Mesenchymal stem cell (in vitro differentiated cells and primary cell): ENCODE measurements at regions not wholly inside any gene's neighbourhood (a gene's known extent, or its start where the extent isn't known, plus 50 kb on each side); places are given as distances from the start of the nearest gene placed in this dataset.

ENCODE experiments used
- DNase-seq: peaks from one replicate; pipeline ENCODE4 v3.0.0-alpha.2; 2013
- H2AFZ ChIP-seq: one replicate; pipeline ENCODE4 v1.6.1; 2013; ENCODE audit warnings: low read depth, mild to moderate bottlenecking, control low read depth, inconsistent platforms, low read length, moderate library complexity
- H2AK5ac ChIP-seq: 2 replicates; pipeline ENCODE4 v1.6.1; 2013; ENCODE audit warnings: low read length, moderate library complexity, mild to moderate bottlenecking, inconsistent platforms; ENCODE audit not compliant: severe bottlenecking
- H2BK120ac ChIP-seq: one replicate; pipeline ENCODE4 v1.6.1; 2013; ENCODE audit warnings: low read depth, mild to moderate bottlenecking, inconsistent platforms, low read length, moderate library complexity
- H2BK12ac ChIP-seq, 2 experiments: one replicate each; pipeline ENCODE4 v1.6.1; 2013; ENCODE audit warnings: inconsistent platforms in 2 of 2, low read length in 2 of 2, mild to moderate bottlenecking in 2 of 2, moderate library complexity in 2 of 2, control low read depth in 1 of 2
- H2BK15ac ChIP-seq: one replicate; pipeline ENCODE4 v1.6.1; 2013; ENCODE audit warnings: mild to moderate bottlenecking, low read depth, inconsistent platforms; ENCODE audit not compliant: poor library complexity, severe bottlenecking
- H2BK5ac ChIP-seq: 2 replicates; pipeline ENCODE4 v1.6.1; 2013; ENCODE audit warnings: low read depth, mild to moderate bottlenecking, low read length, control low read depth, inconsistent platforms; ENCODE audit not compliant: poor library complexity, severe bottlenecking
- H3K14ac ChIP-seq, 2 experiments: one replicate each; pipeline ENCODE4 v1.6.1; 2013; ENCODE audit warnings: inconsistent platforms in 2 of 2, low read length in 2 of 2, control low read depth in 1 of 2, mild to moderate bottlenecking in 1 of 2, moderate library complexity in 1 of 2
- H3K18ac ChIP-seq, 2 experiments: one replicate each; pipeline ENCODE4 v1.6.1; 2013; ENCODE audit warnings: inconsistent platforms in 2 of 2, low read length in 2 of 2, control low read depth in 1 of 2, low read depth in 1 of 2, mild to moderate bottlenecking in 1 of 2
- H3K23ac ChIP-seq, 2 experiments: one replicate each; pipeline ENCODE4 v1.6.1; 2013; ENCODE audit warnings: inconsistent platforms in 2 of 2, low read length in 2 of 2, mild to moderate bottlenecking in 2 of 2, moderate library complexity in 2 of 2, control low read depth in 1 of 2
- H3K27ac ChIP-seq: 2 replicates; pipeline ENCODE4 v1.5.1; 2013; ENCODE audit warnings: mild to moderate bottlenecking, moderate library complexity, low read length, control low read depth, inconsistent platforms; ENCODE audit not compliant: poor library complexity, severe bottlenecking
- H3K27me3 ChIP-seq, 2 experiments: 2 replicates each; pipeline versions ENCODE4 v1.6.1 to v1.7.0; 2013; ENCODE audit warnings: low read length in 2 of 2, mild to moderate bottlenecking in 2 of 2, moderate library complexity in 2 of 2, control low read depth in 1 of 2, inconsistent platforms in 1 of 2; ENCODE audit not compliant: control insufficient read depth in 1 of 2, insufficient read depth in 1 of 2
- H3K36me3 ChIP-seq, 2 experiments: 2 replicates each; pipeline versions ENCODE4 v1.6.1 to v1.7.0; 2013; ENCODE audit warnings: low read length in 2 of 2, control low read depth in 1 of 2, inconsistent platforms in 1 of 2, low read depth in 1 of 2, mild to moderate bottlenecking in 1 of 2; ENCODE audit not compliant: insufficient read depth in 2 of 2, control insufficient read depth in 1 of 2
- H3K4ac ChIP-seq, 2 experiments: one replicate each; pipeline ENCODE4 v1.6.1; 2013; ENCODE audit warnings: inconsistent platforms in 2 of 2, low read length in 2 of 2, mild to moderate bottlenecking in 2 of 2, moderate library complexity in 2 of 2, control low read depth in 1 of 2, low read depth in 1 of 2
- H3K4me1 ChIP-seq: 2 replicates; pipeline ENCODE4 v1.6.1; 2013; ENCODE audit warnings: low read depth, low read length, control low read depth; ENCODE audit not compliant: control insufficient read depth, insufficient read depth
- H3K4me2 ChIP-seq: 2 replicates; pipeline ENCODE4 v1.6.1; 2013; ENCODE audit warnings: low read length, mild to moderate bottlenecking, inconsistent platforms; ENCODE audit not compliant: poor library complexity, severe bottlenecking
- H3K4me3 ChIP-seq, 2 experiments: 2 replicates each; pipeline versions ENCODE4 v1.5.1 to v1.7.0; 2013; ENCODE audit warnings: low read length in 2 of 2, mild to moderate bottlenecking in 2 of 2, control low read depth in 1 of 2, low read depth in 1 of 2; ENCODE audit not compliant: insufficient read depth in 1 of 2
- H3K79me1 ChIP-seq: replicated peaks from 2 replicates; pipeline ENCODE4 v1.6.1; 2013; ENCODE audit warnings: mild to moderate bottlenecking, control low read depth, low read length, inconsistent platforms; ENCODE audit not compliant: poor library complexity, severe bottlenecking
- H3K9ac ChIP-seq: 2 replicates; pipeline ENCODE4 v1.7.0; 2013; ENCODE audit warnings: mild to moderate bottlenecking, low read length, moderate library complexity
- H3K9me3 ChIP-seq: 2 replicates; pipeline ENCODE4 v1.7.0; 2013; ENCODE audit warnings: mild to moderate bottlenecking, low read length; ENCODE audit not compliant: control insufficient read depth
- H4K8ac ChIP-seq: one replicate; pipeline ENCODE4 v1.6.1; 2013; ENCODE audit warnings: inconsistent platforms, mild to moderate bottlenecking, low read length, moderate library complexity
- H4K91ac ChIP-seq: one replicate; pipeline ENCODE4 v1.6.1; 2013; ENCODE audit warnings: mild to moderate bottlenecking, low read length, inconsistent platforms
- WGBS: methylation state at CpG from one replicate; pipeline ENCODE4 v1.1.7; 2013; ENCODE audit warnings: mixed read lengths; 5-methylcytosine and 5-hydroxymethylcytosine counted together

- H4K91ac ChIP-seq = no peak overlapping the region
- no peak for DNase-seq
- H3K79me1 ChIP-seq = no peaks in the 10 kb centered on the region
- H3K4me2 ChIP-seq = no peak overlapping the region
- H2BK120ac ChIP-seq = no peak overlapping the region
- H3K4me1 ChIP-seq = no peaks in the 10 kb centered on the region
- H3K36me3 ChIP-seq = no peaks in the 10 kb centered on the region
- no peak overlapping the region for H3K4ac ChIP-seq
- WGBS = 68% methylated on average over 7 of the region's 10 CpGs
- H3K9me3 ChIP-seq = peaks cover 12% of the 10 kb centered on the region
- no peak overlapping the region for H3K14ac ChIP-seq
- no peak overlapping the region for H3K23ac ChIP-seq
- H3K18ac ChIP-seq = no peak overlapping the region
- no peak overlapping the region for H3K9ac ChIP-seq
- H3K4me3 ChIP-seq = no peak overlapping the region
- no peak overlapping the region for H2AK5ac ChIP-seq
- H2BK5ac ChIP-seq = no peak overlapping the region
- H2AFZ ChIP-seq = no peak overlapping the region
- H3K27me3 ChIP-seq = peaks cover 13 to 37% of the 10 kb centered on the region in 2 experiments
- H2BK15ac ChIP-seq = no peak overlapping the region
- H3K27ac ChIP-seq = no peak overlapping the region
- H2BK12ac ChIP-seq = no peak overlapping the region
- H4K8ac ChIP-seq = no peak overlapping the region
Measured at GRCh38 chr17:77756846-77757560, 201.5 kb upstream of the TNRC6C start.

GRCh38 chr17:77757561-77757898 is 201.0 kb upstream of the TNRC6C start:
- H3K14ac ChIP-seq = no peak overlapping the region
- no peak for DNase-seq

GRCh38 chr17:77763023-77763422 is 195.5 kb upstream of the TNRC6C start:
- Histone ChIP-seq H4K91ac (no peak overlapping the region), H3K36me3 (no peaks in the 10 kb centered on the region), H3K18ac (no peak overlapping the region), H3K4me2 (no peak overlapping the region), H3K27me3 (peaks cover 31 to 50% of the 10 kb centered on the region in 2 experiments), H3K9ac (no peak overlapping the region), H3K9me3 (no peaks in the 10 kb centered on the region), H3K79me1 (no peaks in the 10 kb centered on the region), H2BK12ac (no peak overlapping the region), H2BK15ac (no peak overlapping the region), H3K27ac (no peak overlapping the region), H3K4me1 (no peaks in the 10 kb centered on the region), H3K4ac (no peak overlapping the region), H3K14ac (no peak overlapping the region), H2BK5ac (no peak overlapping the region), H4K8ac (no peak overlapping the region), H2BK120ac (no peak overlapping the region), H2AFZ (no peak overlapping the region), H3K23ac (no peak overlapping the region), H3K4me3 (no peak overlapping the region), H2AK5ac (no peak overlapping the region)
- WGBS = 75% methylated on average over 6 of the region's 6 CpGs
- DNase-seq = no peak

More at GRCh38 chr17:77757561-77757898, 201.0 kb upstream of the TNRC6C start:
- H3K27me3 ChIP-seq = peaks cover 13 to 35% of the 10 kb centered on the region in 2 experiments
- H2BK12ac ChIP-seq = no peak overlapping the region
- no peak overlapping the region for H3K27ac ChIP-seq
- no peaks in the 10 kb centered on the region for H3K79me1 ChIP-seq
- no peaks in the 10 kb centered on the region for H3K4me1 ChIP-seq
- H3K18ac ChIP-seq = no peak overlapping the region
- no peak overlapping the region for H2BK15ac ChIP-seq
- H4K91ac ChIP-seq = no peak overlapping the region
- no peak overlapping the region for H3K4me2 ChIP-seq
- H3K9ac ChIP-seq = no peak overlapping the region
- no peak overlapping the region for H4K8ac ChIP-seq
- H2BK5ac ChIP-seq = no peak overlapping the region
- no peak overlapping the region for H2AK5ac ChIP-seq
- H3K36me3 ChIP-seq = no peaks in the 10 kb centered on the region
- H3K4ac ChIP-seq = no peak overlapping the region
- no peak overlapping the region for H2AFZ ChIP-seq
- no peak overlapping the region for H2BK120ac ChIP-seq
- no peak overlapping the region for H3K23ac ChIP-seq
- 43% methylated on average over 5 of the region's 7 CpGs for WGBS
- H3K9me3 ChIP-seq = peaks cover 12% of the 10 kb centered on the region
- no peak overlapping the region for H3K4me3 ChIP-seq

- no peaks in the 10 kb centered on the region for H3K79me1 ChIP-seq
- no peak overlapping the region for H4K8ac ChIP-seq
- WGBS = 65% methylated on average over 5 of the region's 5 CpGs
- peaks cover 36 to 56% of the 10 kb centered on the region in 2 experiments for H3K27me3 ChIP-seq
- H3K18ac ChIP-seq = no peak overlapping the region
- no peak overlapping the region for H2AFZ ChIP-seq
- H3K23ac ChIP-seq = no peak overlapping the region
- H2BK15ac ChIP-seq = no peak overlapping the region
- DNase-seq = no peak
- H3K4me2 ChIP-seq = no peak overlapping the region
- H3K9me3 ChIP-seq = no peaks in the 10 kb centered on the region
- no peak overlapping the region for H2BK120ac ChIP-seq
- H2AK5ac ChIP-seq = no peak overlapping the region
- H2BK12ac ChIP-seq = no peak overlapping the region
- H3K27ac ChIP-seq = no peak overlapping the region
- no peak overlapping the region for H2BK5ac ChIP-seq
- H3K9ac ChIP-seq = no peak overlapping the region
- no peaks in the 10 kb centered on the region for H3K36me3 ChIP-seq
- no peak overlapping the region for H4K91ac ChIP-seq
- no peak overlapping the region for H3K14ac ChIP-seq
- no peak overlapping the region for H3K4ac ChIP-seq
- no peaks in the 10 kb centered on the region for H3K4me1 ChIP-seq
- no peak overlapping the region for H3K4me3 ChIP-seq
Measured at GRCh38 chr17:77763575-77763974, 194.9 kb upstream of the TNRC6C start.
